ENCODE measurements at regions not wholly inside any gene's neighbourhood (a gene's known extent, or its start where the extent isn't known, plus 50 kb on each side); places are given as distances from the start of the nearest gene placed in this dataset.

DNA sequence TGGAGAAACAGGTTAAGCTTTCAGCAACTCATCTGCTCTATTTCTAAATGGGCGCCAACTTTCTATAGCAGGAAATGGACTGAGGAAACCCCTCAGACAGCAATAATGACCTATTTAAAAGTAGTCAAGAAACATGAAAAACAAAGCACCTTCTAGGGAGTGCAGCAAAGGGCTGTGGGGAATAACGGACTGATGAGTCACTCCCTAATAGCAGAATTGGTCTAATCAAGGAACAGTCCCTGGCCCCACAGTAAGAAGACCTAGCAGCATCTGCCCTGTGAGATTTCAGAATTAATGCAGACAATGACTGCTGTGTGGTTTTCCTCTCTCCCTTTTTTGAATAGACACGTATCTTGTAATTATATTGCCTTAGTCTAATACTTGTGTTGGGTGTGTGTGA, 602.9 kb downstream of the IPMK start:
- no peak for TF ChIP-seq TAF1 (IDR thresholded peaks at IDR 0.05; ENCODE audit: borderline replicate concordance, insufficient read depth, low read length)
- TF ChIP-seq FOXP2 (optimal IDR thresholded peaks at IDR 0.05; ENCODE audit: borderline replicate concordance, extremely low read depth, extremely low read length, insufficient read depth): no peak
- TF ChIP-seq REST (IDR thresholded peaks at IDR 0.05; ENCODE audit: insufficient read depth in 1 of 2, low read depth in 2 of 2, low read length in 2 of 2): no peak
- no peak for TF ChIP-seq SIN3A (IDR thresholded peaks at IDR 0.05; ENCODE audit: borderline replicate concordance, insufficient read depth, low read length)
- no peak for TF ChIP-seq POLR2AphosphoS5 (IDR thresholded peaks at IDR 0.05; ENCODE audit: low read depth, low read length)

GRCh38 chr10:57663401-57663800, 604.3 kb downstream of the IPMK start:
- TF ChIP-seq SIN3A (IDR thresholded peaks at IDR 0.05; ENCODE audit: borderline replicate concordance, insufficient read depth, low read length): no peak
- TF ChIP-seq REST (IDR thresholded peaks at IDR 0.05; ENCODE audit: insufficient read depth in 1 of 2, low read depth in 2 of 2, low read length in 2 of 2): no peak
- TF ChIP-seq TAF1 (IDR thresholded peaks at IDR 0.05; ENCODE audit: borderline replicate concordance, insufficient read depth, low read length): no peak
- TF ChIP-seq POLR2AphosphoS5 (IDR thresholded peaks at IDR 0.05; ENCODE audit: low read depth, low read length): no peak
- no peak for TF ChIP-seq FOXP2 (optimal IDR thresholded peaks at IDR 0.05; ENCODE audit: borderline replicate concordance, extremely low read depth, extremely low read length, insufficient read depth)

DNA sequence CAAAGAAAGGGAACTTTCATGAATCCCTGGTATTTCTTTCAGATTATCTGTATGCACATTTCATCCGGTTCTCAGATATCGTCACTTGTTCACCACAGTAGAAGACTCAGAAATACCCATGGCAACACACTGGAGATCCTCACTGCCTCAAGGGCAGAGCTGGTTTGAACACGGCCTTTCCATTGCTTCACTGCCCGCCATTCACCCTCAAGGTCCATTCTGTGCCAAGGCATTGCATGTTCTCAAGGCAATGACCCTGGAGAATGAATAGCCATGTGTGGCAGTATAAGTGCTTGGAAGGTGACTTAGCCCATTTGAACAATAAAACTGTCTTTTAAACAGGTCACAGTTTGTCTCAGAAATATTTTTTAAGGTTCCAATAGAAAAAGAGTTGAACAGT, 606.5 kb downstream of the IPMK start:
- no peak for TF ChIP-seq FOXP2 (optimal IDR thresholded peaks at IDR 0.05; ENCODE audit: borderline replicate concordance, extremely low read depth, extremely low read length, insufficient read depth)
- no peak for TF ChIP-seq POLR2AphosphoS5 (IDR thresholded peaks at IDR 0.05; ENCODE audit: low read depth, low read length)
- TF ChIP-seq REST (IDR thresholded peaks at IDR 0.05; ENCODE audit: insufficient read depth in 1 of 2, low read depth in 2 of 2, low read length in 2 of 2): no peak
- no peak for TF ChIP-seq SIN3A (IDR thresholded peaks at IDR 0.05; ENCODE audit: borderline replicate concordance, insufficient read depth, low read length)
- no peak for TF ChIP-seq TAF1 (IDR thresholded peaks at IDR 0.05; ENCODE audit: borderline replicate concordance, insufficient read depth, low read length)

DNA sequence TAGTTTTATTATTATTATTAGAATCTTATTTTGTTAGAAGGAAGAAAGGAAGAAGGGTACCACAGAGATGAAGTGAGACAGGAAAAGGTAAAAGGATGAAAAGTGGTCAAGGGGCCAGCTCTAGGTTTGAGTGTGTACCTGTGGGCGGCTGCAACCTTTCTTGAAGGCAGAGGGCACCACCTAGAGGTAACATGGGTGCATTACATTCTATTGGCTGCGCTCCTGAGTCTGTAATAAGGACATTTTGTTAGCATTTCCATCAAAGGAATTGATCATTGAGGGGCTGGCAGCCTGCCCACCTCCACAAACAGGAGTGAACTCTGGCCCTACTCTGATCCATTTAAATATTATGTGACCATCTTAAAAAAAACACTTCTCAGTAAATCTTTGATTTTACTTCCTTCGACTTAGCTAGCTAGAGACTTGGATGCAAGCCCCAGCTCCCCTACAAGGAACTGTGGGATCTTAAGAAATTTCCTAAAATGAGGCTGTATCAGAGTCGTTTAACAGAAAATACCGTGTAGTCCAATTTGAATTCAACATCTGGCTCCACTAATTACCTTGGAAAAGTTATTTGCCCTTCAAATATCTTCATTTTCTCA, 610.4 kb downstream of the IPMK start:
- TF ChIP-seq REST (IDR thresholded peaks at IDR 0.05; ENCODE audit: insufficient read depth in 1 of 2, low read depth in 2 of 2, low read length in 2 of 2) (no peak), TAF1 (IDR thresholded peaks at IDR 0.05; ENCODE audit: borderline replicate concordance, insufficient read depth, low read length) (no peak)

GRCh38 chr10:57654856-57655255, 612.8 kb downstream of the IPMK start:
- no peak for TF ChIP-seq REST (IDR thresholded peaks at IDR 0.05; ENCODE audit: insufficient read depth in 1 of 2, low read depth in 2 of 2, low read length in 2 of 2)

All from PFSK-1 (cell line).